Prostate gland (tissue), 2 donors: ENCODE measurements at regions not wholly inside any gene's neighbourhood (a gene's known extent, or its start where the extent isn't known, plus 50 kb on each side); places are given as distances from the start of the nearest gene placed in this dataset.

Source experiments
- DNase-seq: peaks from one replicate; pipeline ENCODE4 v3.0.0-alpha.2; 2019; ENCODE audit warnings: low spot score
- H3K27ac ChIP-seq, 2 donors: fragments of 200-600 bp; sonication (generic); 2 replicates each; pipeline ENCODE4 v1.5.1; 2017 to 2019
- H3K27me3 ChIP-seq: fragments of 200-600 bp; sonication (generic); replicated peaks from 2 replicates; pipeline ENCODE4 v1.5.1; 2019; ENCODE audit not compliant: insufficient read depth
- H3K36me3 ChIP-seq, 2 donors: fragments of 200-600 bp; sonication (generic); 1 replicate in 1 of 2; 2 replicates in 1 of 2; pipeline versions ENCODE4 v1.5.1 to v1.8.1; 2017 to 2019
- H3K4me1 ChIP-seq: fragments of 200-600 bp; sonication (generic); replicated peaks from 2 replicates; pipeline ENCODE4 v1.5.1; 2019
- H3K4me3 ChIP-seq, 2 donors: fragments of 200-600 bp; sonication (generic); 2 replicates each; pipeline ENCODE4 v1.5.1; 2017 to 2019
- H3K9me3 ChIP-seq: fragments of 200-600 bp; sonication (generic); 2 replicates; pipeline ENCODE4 v1.5.1; 2017
- CTCF ChIP-seq, 4 experiments: fragments of 200-600 bp in 2 of 4; fragments of 450-650 bp in 2 of 4; sonication (generic) in 2 of 4; IDR thresholded peaks; 1 replicate in 3 of 4; 2 replicates in 1 of 4; pipeline ENCODE4 v1.5.1; 2016 to 2019; ENCODE audit warnings: antibody characterized with exemption in 4 of 4, mild to moderate bottlenecking in 2 of 4, moderate library complexity in 2 of 4
- POLR2A ChIP-seq: fragments of 450-650 bp; IDR thresholded peaks from one replicate; pipeline ENCODE4 v1.6.1; 2016; ENCODE audit warnings: antibody characterized with exemption, mild to moderate bottlenecking
- POLR2AphosphoS5 ChIP-seq: sonication (generic); formaldehyde crosslinking; IDR thresholded peaks from one replicate; pipeline ENCODE4 v1.6.1; 2017; ENCODE audit warnings: antibody characterized with exemption
- WGBS: methylation state at CpG from one replicate; pipeline ENCODE4 v1.1.5; 2018; 5-methylcytosine and 5-hydroxymethylcytosine counted together
- intact Hi-C: fragments of 100-400 bp; cut with DNase I; formaldehyde crosslinking; loops from one replicate; pipeline ENCODE4 v1.14.2; 2022

- WGBS = 62% methylated on average over 5 of the region's 5 CpGs
- H3K27ac ChIP-seq = no peak overlapping the region
- no peak overlapping the region for H3K4me3 ChIP-seq
- TF ChIP-seq CTCF (IDR thresholded peaks at IDR 0.05) (no peak), POLR2AphosphoS5 (no peak), POLR2A (no peak)
- DNase-seq = no peak
- intact Hi-C loops = no loop called here
- no peaks in the 10 kb centered on the region for H3K9me3 ChIP-seq
- no peaks in the 10 kb centered on the region for H3K36me3 ChIP-seq
- no peaks in the 10 kb centered on the region for H3K27me3 ChIP-seq
- no peaks in the 10 kb centered on the region for H3K4me1 ChIP-seq
Observed at GRCh38 chr1:58304346-58304975, 242.1 kb downstream of the OMA1 start.

- no peaks in the 10 kb centered on the region for H3K27me3 ChIP-seq
- no peaks in the 10 kb centered on the region for H3K4me1 ChIP-seq
- no peak for TF ChIP-seq CTCF (IDR thresholded peaks at IDR 0.05)
- TF ChIP-seq POLR2AphosphoS5 = no peak
- no peak for TF ChIP-seq POLR2A
- no peak for DNase-seq
- no peak overlapping the region for H3K4me3 ChIP-seq
- H3K36me3 ChIP-seq = no peaks in the 10 kb centered on the region
- H3K27ac ChIP-seq = no peak overlapping the region
- 66% methylated on average over 3 of the region's 3 CpGs for WGBS
- H3K9me3 ChIP-seq = no peaks in the 10 kb centered on the region
- intact Hi-C loops = no loop called here
Observed at GRCh38 chr1:58303841-58304240, 242.7 kb downstream of the OMA1 start.

GRCh38 chr1:58293388-58293787 lies 253.1 kb downstream of the OMA1 start:
- Histone ChIP-seq H3K27ac (no peak overlapping the region), H3K27me3 (no peaks in the 10 kb centered on the region), H3K9me3 (no peaks in the 10 kb centered on the region), H3K36me3 (no peaks in the 10 kb centered on the region), H3K4me1 (no peaks in the 10 kb centered on the region), H3K4me3 (no peak overlapping the region)
- 81% methylated on average over 1 of the region's 1 CpG for WGBS
- TF ChIP-seq POLR2A (no peak), CTCF (IDR thresholded peaks at IDR 0.05) (no peak), POLR2AphosphoS5 (no peak)
- intact Hi-C loops = no loop called here
- DNase-seq = no peak

GRCh38 chr1:58290685-58291372 lies 255.7 kb downstream of the OMA1 start:
- Histone ChIP-seq H3K4me3 (no peak overlapping the region), H3K27me3 (no peaks in the 10 kb centered on the region), H3K4me1 (no peaks in the 10 kb centered on the region), H3K9me3 (no peaks in the 10 kb centered on the region), H3K36me3 (no peaks in the 10 kb centered on the region), H3K27ac (no peak overlapping the region)
- WGBS = 19% methylated on average over 6 of the region's 6 CpGs
- TF ChIP-seq POLR2AphosphoS5 (no peak), CTCF (IDR thresholded peaks at IDR 0.05) (no peak), POLR2A (no peak)
- intact Hi-C loops = no loop called here
- peak; percentile 25 for DNase-seq

GRCh38 chr1:58288624-58289142 lies 257.8 kb downstream of the OMA1 start:
- H3K4me1 ChIP-seq = no peaks in the 10 kb centered on the region
- TF ChIP-seq CTCF (IDR thresholded peaks at IDR 0.05) (no peak), POLR2AphosphoS5 (no peak), POLR2A (no peak)
- no peaks in the 10 kb centered on the region for H3K36me3 ChIP-seq
- WGBS = 21% methylated on average over 2 of the region's 2 CpGs
- H3K27me3 ChIP-seq = no peaks in the 10 kb centered on the region
- H3K4me3 ChIP-seq = no peak overlapping the region
- DNase-seq = no peak
- intact Hi-C loops = no loop called here
- no peak overlapping the region for H3K27ac ChIP-seq
- no peaks in the 10 kb centered on the region for H3K9me3 ChIP-seq
